H1 (cell line): ENCODE measurements at regions not wholly inside any gene's neighbourhood (a gene's known extent, or its start where the extent isn't known, plus 50 kb on each side); places are given as distances from the start of the nearest gene placed in this dataset.

Experiments used
- CBX8 ChIP-seq: fragments of 300-800, 300-1000 bp; sonication (generic); IDR thresholded peaks from 2 replicates; pipeline ENCODE4 v1.7.1; 2016; ENCODE audit warnings: low read depth, low read length, borderline replicate concordance
- EZH2 ChIP-seq: fragments of 200-600 bp; sonication (generic); IDR thresholded peaks from 2 replicates; pipeline ENCODE4 v1.7.1; 2012; ENCODE audit warnings: low read depth, mild to moderate bottlenecking, moderate library complexity, low read length, inconsistent platforms; ENCODE audit not compliant: severe bottlenecking
- KDM5A ChIP-seq: fragments of 200-600 bp; IDR thresholded peaks from 2 replicates; pipeline ENCODE4 v1.7.1; 2012; ENCODE audit warnings: mild to moderate bottlenecking, low read length, inconsistent platforms, mixed read lengths
- MAFK ChIP-seq: IDR thresholded peaks from 2 replicates; pipeline ENCODE4 v1.6.1; 2012; ENCODE audit warnings: low read depth, mild to moderate bottlenecking, improper control_type of control experiment, low read length
- POLR2AphosphoS5 ChIP-seq: IDR thresholded peaks from 2 replicates; pipeline ENCODE4 v1.6.1; 2011; ENCODE audit warnings: low read depth, low read length
- SIN3A ChIP-seq, 2 experiments: IDR thresholded peaks in 1 of 2; conservative IDR thresholded peaks in 1 of 2; 2 replicates each; pipeline ENCODE4 v1.6.1; 2011 to 2012; ENCODE audit warnings: low read length in 2 of 2, improper control_type of control experiment in 1 of 2, low read depth in 1 of 2, mild to moderate bottlenecking in 1 of 2
- SP1 ChIP-seq: IDR thresholded peaks from 2 replicates; pipeline ENCODE4 v1.6.1; 2011; ENCODE audit warnings: low read depth, low read length
- ZNF274 ChIP-seq: IDR thresholded peaks from 2 replicates; pipeline ENCODE4 v1.7.0; 2012; ENCODE audit warnings: low read length, borderline replicate concordance; ENCODE audit errors: extremely low read depth
- TF ChIP-seq, protein P1 (sequence below), 3 experiments: IDR thresholded peaks; 1 replicate in 2 of 3; 2 replicates in 1 of 3; pipeline versions ENCODE4 v1.5.1 to v1.6.1; 2011; ENCODE audit warnings: low read length in 3 of 3, mild to moderate bottlenecking in 3 of 3, inconsistent platforms in 2 of 3, low read depth in 1 of 3, moderate library complexity in 1 of 3; ENCODE audit not compliant: insufficient read depth in 1 of 3; ENCODE audit errors: control extremely low read depth in 1 of 3

DNA sequence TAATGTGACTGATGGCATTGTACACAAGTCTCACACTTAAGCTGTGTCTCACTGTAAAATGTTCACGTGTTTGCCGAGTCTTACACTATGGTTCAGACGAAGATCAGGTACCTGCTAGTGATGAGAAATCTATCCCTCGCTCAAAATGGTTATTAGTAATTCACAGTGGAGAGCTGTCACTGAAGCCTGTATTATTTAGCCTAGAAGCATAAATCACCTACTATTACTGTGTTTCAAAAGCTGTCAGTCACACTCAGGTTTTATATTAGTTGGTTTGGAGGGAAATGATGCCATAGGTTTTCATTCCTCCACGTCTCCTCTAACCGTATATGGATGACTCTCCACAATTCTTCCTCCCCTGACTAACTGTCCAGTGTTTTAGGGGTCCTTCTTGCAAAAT is 292.4 kb upstream of the ZEB2 start:
- no peak for TF ChIP-seq CBX8
- TF ChIP-seq POLR2AphosphoS5, result no peak
- TF ChIP-seq, protein P1, sequence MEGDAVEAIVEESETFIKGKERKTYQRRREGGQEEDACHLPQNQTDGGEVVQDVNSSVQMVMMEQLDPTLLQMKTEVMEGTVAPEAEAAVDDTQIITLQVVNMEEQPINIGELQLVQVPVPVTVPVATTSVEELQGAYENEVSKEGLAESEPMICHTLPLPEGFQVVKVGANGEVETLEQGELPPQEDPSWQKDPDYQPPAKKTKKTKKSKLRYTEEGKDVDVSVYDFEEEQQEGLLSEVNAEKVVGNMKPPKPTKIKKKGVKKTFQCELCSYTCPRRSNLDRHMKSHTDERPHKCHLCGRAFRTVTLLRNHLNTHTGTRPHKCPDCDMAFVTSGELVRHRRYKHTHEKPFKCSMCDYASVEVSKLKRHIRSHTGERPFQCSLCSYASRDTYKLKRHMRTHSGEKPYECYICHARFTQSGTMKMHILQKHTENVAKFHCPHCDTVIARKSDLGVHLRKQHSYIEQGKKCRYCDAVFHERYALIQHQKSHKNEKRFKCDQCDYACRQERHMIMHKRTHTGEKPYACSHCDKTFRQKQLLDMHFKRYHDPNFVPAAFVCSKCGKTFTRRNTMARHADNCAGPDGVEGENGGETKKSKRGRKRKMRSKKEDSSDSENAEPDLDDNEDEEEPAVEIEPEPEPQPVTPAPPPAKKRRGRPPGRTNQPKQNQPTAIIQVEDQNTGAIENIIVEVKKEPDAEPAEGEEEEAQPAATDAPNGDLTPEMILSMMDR (IDR thresholded peaks at IDR 0.05; ENCODE audit: control extremely low read depth in 1 of 3, insufficient read depth in 1 of 3, low read depth in 1 of 3, low read length in 3 of 3), result no peak
- TF ChIP-seq MAFK, result no peak
- TF ChIP-seq SIN3A (conservative IDR thresholded peaks at IDR 0.05 in 1 of 2, IDR thresholded peaks at IDR 0.05 in 1 of 2; ENCODE audit: low read depth in 1 of 2, low read length in 2 of 2), result no peak
- no peak for TF ChIP-seq SP1
- TF ChIP-seq KDM5A, result no peak
- no peak for TF ChIP-seq ZNF274
- TF ChIP-seq EZH2, result no peak
